ENCODE measurements at regions not wholly inside any gene's neighbourhood (a gene's known extent, or its start where the extent isn't known, plus 50 kb on each side); places are given as distances from the start of the nearest gene placed in this dataset.

GRCh38 chr11:29321293-29322132 lies 695.3 kb downstream of the KCNA4 start:
- TF ChIP-seq CTCF (conservative IDR thresholded peaks at IDR 0.05) = no peak
- H3K27ac ChIP-seq = no peak overlapping the region

GRCh38 chr11:29320196-29320595 lies 696.6 kb downstream of the KCNA4 start:
- no peak overlapping the region for H3K27ac ChIP-seq
- no peak for TF ChIP-seq CTCF (conservative IDR thresholded peaks at IDR 0.05)

GRCh38 chr11:29319210-29319609 lies 697.6 kb downstream of the KCNA4 start:
- TF ChIP-seq CTCF (conservative IDR thresholded peaks at IDR 0.05) = no peak
- no peak overlapping the region for H3K27ac ChIP-seq

GRCh38 chr11:29318134-29318845 lies 698.5 kb downstream of the KCNA4 start:
- TF ChIP-seq CTCF (conservative IDR thresholded peaks at IDR 0.05) = no peak
- no peak overlapping the region for H3K27ac ChIP-seq

GRCh38 chr11:29317694-29318093 lies 699.1 kb downstream of the KCNA4 start:
- no peak overlapping the region for H3K27ac ChIP-seq
- TF ChIP-seq CTCF (conservative IDR thresholded peaks at IDR 0.05) = no peak

- no peak for TF ChIP-seq CTCF (conservative IDR thresholded peaks at IDR 0.05)
- no peak overlapping the region for H3K27ac ChIP-seq
Measured at GRCh38 chr11:29315275-29315674, 701.6 kb downstream of the KCNA4 start.

GRCh38 chr11:29314211-29314610 lies 702.6 kb downstream of the KCNA4 start:
- TF ChIP-seq CTCF (conservative IDR thresholded peaks at IDR 0.05) = no peak
- no peak overlapping the region for H3K27ac ChIP-seq
